ENCODE measurements at regions not wholly inside any gene's neighbourhood (a gene's known extent, or its start where the extent isn't known, plus 50 kb on each side); places are given as distances from the start of the nearest gene placed in this dataset.

GRCh38 chrX:38868941-38869401, 67.7 kb downstream of the MID1IP1 start:
- no peak overlapping the region for H3K4me2 ChIP-seq
- H3K9ac ChIP-seq, result no peak overlapping the region
- no peak overlapping the region for H2AFZ ChIP-seq (ENCODE audit: low read depth)
- H3K79me2 ChIP-seq (ENCODE audit: insufficient read depth, low read depth), result no peaks in the 10 kb centered on the region
- H4K20me1 ChIP-seq (ENCODE audit: insufficient read depth), result no peaks in the 10 kb centered on the region
- TF ChIP-seq CTCF (conservative IDR thresholded peaks at IDR 0.05; ENCODE audit: low read depth, low read length), result no peak
- no peak overlapping the region for H3K27ac ChIP-seq
- no peaks in the 10 kb centered on the region for H3K27me3 ChIP-seq (ENCODE audit: insufficient read depth, low read depth)
- no peaks in the 10 kb centered on the region for H3K36me3 ChIP-seq (ENCODE audit: insufficient read depth)
- no peak overlapping the region for H3K4me3 ChIP-seq (IDR thresholded peaks at IDR 0.05; ENCODE audit: insufficient read depth, low read depth, low read length)
- no peaks in the 10 kb centered on the region for H3K4me1 ChIP-seq (ENCODE audit: low read depth, poor library complexity, severe bottlenecking)

GRCh38 chrX:38870361-38870895, 69.2 kb downstream of the MID1IP1 start:
- Histone ChIP-seq H3K27ac (no peak overlapping the region), H3K9ac (no peak overlapping the region), H3K36me3 (ENCODE audit: insufficient read depth) (no peaks in the 10 kb centered on the region), H3K4me3 (IDR thresholded peaks at IDR 0.05; ENCODE audit: insufficient read depth, low read depth, low read length) (no peak overlapping the region), H3K79me2 (ENCODE audit: insufficient read depth, low read depth) (no peaks in the 10 kb centered on the region), H3K27me3 (ENCODE audit: insufficient read depth, low read depth) (no peaks in the 10 kb centered on the region), H3K4me1 (ENCODE audit: low read depth, poor library complexity, severe bottlenecking) (no peaks in the 10 kb centered on the region), H4K20me1 (ENCODE audit: insufficient read depth) (no peaks in the 10 kb centered on the region), H2AFZ (ENCODE audit: low read depth) (no peak overlapping the region), H3K4me2 (no peak overlapping the region)
- TF ChIP-seq CTCF (conservative IDR thresholded peaks at IDR 0.05; ENCODE audit: low read depth, low read length), result no peak

- TF ChIP-seq CTCF (conservative IDR thresholded peaks at IDR 0.05; ENCODE audit: low read depth, low read length), result no peak
- no peaks in the 10 kb centered on the region for H3K4me1 ChIP-seq (ENCODE audit: low read depth, poor library complexity, severe bottlenecking)
- H3K4me2 ChIP-seq, result no peak overlapping the region
- no peaks in the 10 kb centered on the region for H3K36me3 ChIP-seq (ENCODE audit: insufficient read depth)
- no peaks in the 10 kb centered on the region for H3K27me3 ChIP-seq (ENCODE audit: insufficient read depth, low read depth)
- no peak overlapping the region for H2AFZ ChIP-seq (ENCODE audit: low read depth)
- no peaks in the 10 kb centered on the region for H4K20me1 ChIP-seq (ENCODE audit: insufficient read depth)
- H3K9ac ChIP-seq, result no peak overlapping the region
- no peak overlapping the region for H3K27ac ChIP-seq
- H3K4me3 ChIP-seq (IDR thresholded peaks at IDR 0.05; ENCODE audit: insufficient read depth, low read depth, low read length), result no peak overlapping the region
- H3K79me2 ChIP-seq (ENCODE audit: insufficient read depth, low read depth), result no peaks in the 10 kb centered on the region
These were observed 70.1 kb downstream of the MID1IP1 start for GRCh38 chrX:38871129-38872029.

- no peak overlapping the region for H3K4me2 ChIP-seq
- no peaks in the 10 kb centered on the region for H3K4me1 ChIP-seq (ENCODE audit: low read depth, poor library complexity, severe bottlenecking)
These were observed 76.1 kb downstream of the MID1IP1 start for GRCh38 chrX:38877366-38877765.

More at GRCh38 chrX:38877366-38877765, 76.1 kb downstream of the MID1IP1 start:
- Histone ChIP-seq H3K27ac (no peak overlapping the region), H3K9ac (no peak overlapping the region), H4K20me1 (ENCODE audit: insufficient read depth) (no peaks in the 10 kb centered on the region), H3K27me3 (ENCODE audit: insufficient read depth, low read depth) (no peaks in the 10 kb centered on the region), H3K36me3 (ENCODE audit: insufficient read depth) (no peaks in the 10 kb centered on the region), H3K4me3 (IDR thresholded peaks at IDR 0.05; ENCODE audit: insufficient read depth, low read depth, low read length) (no peak overlapping the region), H2AFZ (ENCODE audit: low read depth) (no peak overlapping the region), H3K79me2 (ENCODE audit: insufficient read depth, low read depth) (no peaks in the 10 kb centered on the region)
- TF ChIP-seq CTCF (conservative IDR thresholded peaks at IDR 0.05; ENCODE audit: low read depth, low read length), result no peak
